Suprapubic skin (tissue), 4 donors: ENCODE measurements at regions not wholly inside any gene's neighbourhood (a gene's known extent, or its start where the extent isn't known, plus 50 kb on each side); places are given as distances from the start of the nearest gene placed in this dataset.

Experiments
- CTCF ChIP-seq, 2 donors: fragments of 200-600 bp in 1 of 2; fragments of 450-650 bp in 1 of 2; sonication (generic) in 1 of 2; IDR thresholded peaks; one replicate each; pipeline ENCODE4 v1.5.1; 2016 to 2019; ENCODE audit warnings: antibody characterized with exemption in 2 of 2, mild to moderate bottlenecking in 1 of 2, moderate library complexity in 1 of 2
- EP300 ChIP-seq: sonication (generic); formaldehyde crosslinking; IDR thresholded peaks from one replicate; pipeline ENCODE4 v1.6.1; 2017; ENCODE audit warnings: antibody characterized with exemption
- POLR2A ChIP-seq, 2 donors: fragments of 450-650 bp; IDR thresholded peaks; one replicate each; pipeline ENCODE4 v1.6.1; 2017; ENCODE audit warnings: antibody characterized with exemption in 2 of 2, mild to moderate bottlenecking in 2 of 2, moderate library complexity in 2 of 2
- POLR2AphosphoS5 ChIP-seq, 3 donors: sonication (generic); formaldehyde crosslinking; IDR thresholded peaks; one replicate each; pipeline ENCODE4 v1.6.1; 2017; ENCODE audit warnings: antibody characterized with exemption in 3 of 3

- TF ChIP-seq CTCF (IDR thresholded peaks at IDR 0.05) (no peak), POLR2A (IDR thresholded peaks at IDR 0.05) (no peak), POLR2AphosphoS5 (IDR thresholded peaks at IDR 0.05) (no peak), EP300 (no peak)
Observed at GRCh38 chr1:189682591-189682990, 795.1 kb downstream of the BRINP3 start.
